IMR-90 (cell line): ENCODE measurements at regions not wholly inside any gene's neighbourhood (a gene's known extent, or its start where the extent isn't known, plus 50 kb on each side); places are given as distances from the start of the nearest gene placed in this dataset.

ENCODE experiments used
- BHLHE40 ChIP-seq: fragments of 150-350 bp; IDR thresholded peaks from 2 replicates; pipeline ENCODE4 v1.6.1; 2016; ENCODE audit warnings: mild to moderate bottlenecking, low read depth, low read length
- CEBPB ChIP-seq: IDR thresholded peaks from 2 replicates; pipeline ENCODE4 v1.6.1; 2012; ENCODE audit warnings: low read depth, low read length, improper control_type of control experiment
- CTCF ChIP-seq: conservative IDR thresholded peaks from 2 replicates; pipeline ENCODE4 v1.5.1; 2012; ENCODE audit warnings: mild to moderate bottlenecking, low read depth, low read length, improper control_type of control experiment
- FOS ChIP-seq: fragments of 150-350 bp; IDR thresholded peaks from 2 replicates; pipeline ENCODE4 v1.6.1; 2016; ENCODE audit warnings: low read depth, low read length
- MAFK ChIP-seq: IDR thresholded peaks from 2 replicates; pipeline ENCODE4 v1.6.1; 2012; ENCODE audit warnings: low read depth, low read length, improper control_type of control experiment
- MAZ ChIP-seq: IDR thresholded peaks from 2 replicates; pipeline ENCODE4 v1.6.1; 2012; ENCODE audit warnings: low read depth, mild to moderate bottlenecking, low read length, improper control_type of control experiment, moderate library complexity, borderline replicate concordance
- MXI1 ChIP-seq: IDR thresholded peaks from 2 replicates; pipeline ENCODE4 v1.6.1; 2012; ENCODE audit warnings: low read depth, mild to moderate bottlenecking, low read length, moderate library complexity, borderline replicate concordance
- POLR2A ChIP-seq: IDR thresholded peaks from 2 replicates; pipeline ENCODE4 v1.6.1; 2012; ENCODE audit warnings: mild to moderate bottlenecking, low read depth, low read length
- RAD21 ChIP-seq: IDR thresholded peaks from 2 replicates; pipeline ENCODE4 v1.6.1; 2012; ENCODE audit warnings: low read length, improper control_type of control experiment
- RCOR1 ChIP-seq: IDR thresholded peaks from 2 replicates; pipeline ENCODE4 v1.6.1; 2012; ENCODE audit warnings: mild to moderate bottlenecking, low read length, improper control_type of control experiment; ENCODE audit not compliant: insufficient replicate concordance
- RFX5 ChIP-seq: IDR thresholded peaks from 2 replicates; pipeline ENCODE4 v1.8.0; 2012; ENCODE audit warnings: low read depth, mild to moderate bottlenecking, low read length, moderate library complexity
- SMC3 ChIP-seq: fragments of 150-350 bp; IDR thresholded peaks from 2 replicates; pipeline ENCODE4 v1.6.1; 2016; ENCODE audit warnings: low read depth, mild to moderate bottlenecking, antibody characterized with exemption, low read length, moderate library complexity
- USF2 ChIP-seq: fragments of 150-350 bp; IDR thresholded peaks from 2 replicates; pipeline ENCODE4 v1.6.1; 2017; ENCODE audit warnings: mild to moderate bottlenecking, antibody characterized with exemption, low read length, low read depth

GRCh38 chr14:48618057-48618456, 942.7 kb upstream of the MDGA2 start:
- TF ChIP-seq POLR2A (no peak), CEBPB (no peak), MAFK (no peak), CTCF (no peak), RAD21 (no peak), BHLHE40 (no peak), FOS (no peak), SMC3 (no peak), RCOR1 (no peak), MXI1 (no peak), MAZ (no peak), RFX5 (no peak), USF2 (no peak)
